22Rv1 (cell line): ENCODE measurements at regions not wholly inside any gene's neighbourhood (a gene's known extent, or its start where the extent isn't known, plus 50 kb on each side); places are given as distances from the start of the nearest gene placed in this dataset.

ENCODE experiments used
- CTCF ChIP-seq: fragments of 450-650 bp; IDR thresholded peaks from 2 replicates; pipeline ENCODE4 v1.5.1; 2017; ENCODE audit warnings: mild to moderate bottlenecking
- ZFX ChIP-seq: fragments of 450-650 bp; IDR thresholded peaks from 2 replicates; pipeline ENCODE4 v1.6.1; 2017; ENCODE audit warnings: antibody characterized with exemption, borderline replicate concordance

GRCh38 chr9:74366111-74366510 is 131.0 kb upstream of the RORB start:
- TF ChIP-seq CTCF (no peak), ZFX (no peak)
